HT-29 (cell line): ENCODE measurements at regions not wholly inside any gene's neighbourhood (a gene's known extent, or its start where the extent isn't known, plus 50 kb on each side); places are given as distances from the start of the nearest gene placed in this dataset.
"Not testable (repeated sequence)": the region's sequence is repeated elsewhere in the genome, so short reads cannot be mapped to it uniquely, and the experiment has no call there.

Experiments used
- DNase-seq: peaks from one replicate; pipeline ENCODE4 v3.0.0-alpha.2; 2015; ENCODE audit warnings: low spot score

DNA sequence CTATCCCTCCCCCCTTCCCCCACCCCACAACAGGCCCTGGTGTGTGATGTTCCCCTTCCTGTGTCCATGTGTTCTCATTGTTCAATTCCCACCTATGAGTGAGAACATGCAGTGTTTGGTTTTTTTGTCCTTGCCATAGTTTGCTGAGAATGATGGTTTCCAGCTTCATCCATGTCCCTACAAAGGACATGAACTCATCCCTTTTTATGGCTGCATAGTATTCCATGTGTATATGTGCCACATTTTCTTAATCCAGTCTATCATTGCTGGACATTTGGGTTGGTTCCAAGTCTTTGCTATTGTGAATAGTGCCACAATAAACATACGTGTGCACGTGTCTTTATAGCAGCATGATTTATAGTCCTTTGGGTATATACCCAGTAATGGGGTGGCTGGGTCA, 52.3 kb upstream of the MAN1A2 start:
- DNase-seq, result not testable (repeated sequence)

DNA sequence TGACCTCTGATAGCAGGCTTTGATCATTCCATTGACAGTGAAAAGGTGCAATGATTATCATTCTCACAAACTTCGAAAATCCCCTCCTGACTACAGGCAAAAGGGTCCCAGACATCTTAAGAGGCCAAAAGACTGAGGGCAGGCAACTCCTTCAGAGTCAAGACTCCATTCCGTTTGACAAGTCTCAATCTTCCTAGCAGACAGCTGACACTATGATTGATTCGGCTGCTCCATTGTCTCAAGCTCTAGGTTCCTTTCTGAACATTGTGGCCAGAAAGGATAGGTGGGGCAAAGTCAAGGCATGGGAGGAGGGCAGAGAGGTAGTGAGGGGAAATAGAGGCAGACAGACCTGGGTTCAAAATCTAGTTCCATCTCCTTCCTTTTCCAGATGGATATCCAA, 53.7 kb upstream of the MAN1A2 start:
- DNase-seq, result no peak

DNA sequence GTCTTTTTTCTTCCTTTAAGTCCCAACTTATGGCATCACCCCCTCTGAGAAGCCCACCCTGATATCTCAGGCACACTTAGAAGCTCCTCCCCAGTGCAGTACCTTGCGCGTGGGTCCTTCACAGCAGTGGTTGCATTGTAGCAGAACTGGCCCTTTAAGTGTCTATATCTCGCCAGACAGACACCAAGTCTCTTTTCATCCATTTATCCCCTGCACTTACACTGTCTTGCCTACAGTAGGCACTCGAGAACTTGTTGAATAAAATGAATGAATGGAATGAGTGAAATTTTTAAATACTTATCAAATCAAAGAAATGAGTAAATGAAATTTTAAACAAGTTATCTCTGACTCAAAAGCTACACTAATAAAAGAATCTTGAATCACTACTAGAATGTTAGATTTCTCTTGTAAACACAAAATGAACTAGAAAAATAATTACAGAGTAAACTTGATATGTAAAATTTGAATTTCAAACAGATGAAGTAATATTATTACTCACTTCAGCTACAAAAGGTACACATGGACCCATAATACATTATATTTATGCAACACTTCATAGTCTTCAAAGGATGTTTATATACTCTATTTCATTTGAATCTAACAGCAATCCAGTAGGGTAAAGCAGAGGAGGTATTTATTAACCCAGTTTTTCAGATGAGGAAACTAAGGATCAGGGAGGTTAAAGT, 54.7 kb upstream of the MAN1A2 start:
- peak; percentile 65 for DNase-seq

DNA sequence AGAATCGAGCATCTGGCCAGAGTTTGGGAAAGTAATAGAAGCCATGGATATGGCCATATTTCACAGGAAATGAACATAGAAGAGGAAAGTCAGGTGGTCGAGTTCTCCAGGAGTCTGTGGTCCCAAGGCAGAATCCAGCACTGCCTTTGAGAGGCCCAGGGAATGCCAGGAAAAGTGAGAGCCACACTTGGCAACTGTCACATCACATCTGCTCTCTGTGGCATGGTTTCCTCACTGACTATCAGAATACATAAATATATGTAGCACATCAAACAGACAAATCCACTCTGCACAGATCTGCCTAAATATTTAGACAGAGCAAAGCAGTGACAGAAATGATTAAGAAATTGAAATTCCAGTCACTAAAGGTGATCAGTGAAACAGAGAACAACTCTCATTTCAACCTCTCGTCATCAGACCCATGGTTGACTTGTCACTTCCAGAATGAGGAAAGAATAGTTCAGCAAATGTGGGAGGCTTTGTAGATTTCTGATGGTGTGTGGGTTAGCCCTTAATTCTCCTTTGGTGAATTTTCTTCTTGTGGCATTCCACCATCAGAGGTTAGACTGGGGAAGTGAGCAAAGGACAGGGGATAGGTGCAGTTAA, 58.8 kb upstream of the MAN1A2 start:
- DNase-seq, result no peak

DNA sequence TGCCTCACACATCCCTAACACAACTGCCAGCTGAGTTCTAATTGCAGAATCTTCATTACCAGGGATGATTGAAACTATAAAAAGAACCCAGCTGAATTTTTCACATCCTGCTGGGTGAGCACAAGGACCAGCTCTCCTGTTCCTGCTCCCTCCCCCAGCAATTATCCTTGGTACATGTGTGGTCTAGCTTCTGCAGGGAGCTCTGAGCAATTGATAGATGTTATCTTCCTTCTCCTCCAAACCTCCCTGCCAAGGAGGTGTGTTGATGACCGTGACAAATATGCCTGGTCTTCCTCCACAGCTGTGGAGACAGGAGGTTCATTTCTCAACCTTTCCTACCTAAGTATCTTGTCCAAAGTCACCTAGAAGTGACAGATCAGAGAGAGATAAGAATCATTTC, 65.3 kb upstream of the MAN1A2 start:
- DNase-seq, result no peak

DNA sequence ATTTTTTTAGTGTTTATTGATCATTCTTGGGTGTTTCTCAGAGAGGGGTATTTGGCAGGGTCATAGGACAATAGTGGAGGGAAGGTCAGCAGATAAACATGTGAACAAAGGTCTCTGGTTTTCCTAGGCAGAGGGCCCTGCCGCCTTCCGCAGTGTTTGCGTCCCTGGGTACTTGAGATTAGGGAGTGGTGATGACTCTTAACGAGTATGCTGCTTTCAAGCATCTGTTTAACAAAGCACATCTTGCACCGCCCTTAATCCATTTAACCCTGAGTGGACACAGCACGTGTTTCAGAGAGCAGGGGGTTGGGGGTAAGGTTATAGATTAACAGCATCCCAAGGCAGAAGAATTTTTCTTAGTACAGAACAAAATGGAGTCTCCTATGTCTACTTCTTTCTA, 67.1 kb upstream of the MAN1A2 start:
- DNase-seq, result not testable (repeated sequence)

DNA sequence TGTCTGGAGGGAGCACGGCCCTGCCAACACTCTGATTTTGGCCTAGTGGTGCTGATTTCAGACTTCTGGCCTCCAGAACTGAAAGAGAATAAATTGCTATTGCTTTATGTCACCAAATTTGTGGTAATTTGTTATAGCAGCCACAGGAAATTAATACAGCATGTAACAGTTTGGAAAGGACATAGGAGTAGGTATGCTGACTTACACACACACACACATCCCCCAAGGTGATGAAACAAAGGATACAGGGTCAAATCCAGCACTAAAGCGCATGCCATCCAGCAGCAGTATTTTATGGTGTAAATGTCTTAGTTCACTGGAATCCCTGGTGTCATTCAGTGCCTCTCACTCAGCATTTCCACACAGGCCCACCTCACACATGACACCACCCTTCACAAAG, 72.2 kb upstream of the MAN1A2 start:
- no peak for DNase-seq

DNA sequence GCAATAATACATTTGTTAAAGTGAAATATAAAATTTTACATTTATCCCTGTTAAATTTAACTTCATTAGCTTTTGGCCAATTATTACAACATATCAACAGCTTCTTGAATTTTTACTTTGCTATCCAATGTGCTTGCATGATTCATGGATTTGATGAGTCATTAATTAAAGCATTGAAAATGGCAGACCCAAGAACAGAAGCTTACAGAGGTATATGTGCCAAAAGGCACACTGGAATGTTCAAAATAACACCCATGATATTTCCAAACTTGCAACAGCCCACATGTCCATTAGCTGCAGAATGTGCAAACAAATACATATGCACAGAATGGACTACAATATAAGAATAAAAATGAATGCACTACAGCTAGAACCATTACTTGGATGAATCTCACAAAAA, 76.4 kb upstream of the MAN1A2 start:
- no peak for DNase-seq

DNA sequence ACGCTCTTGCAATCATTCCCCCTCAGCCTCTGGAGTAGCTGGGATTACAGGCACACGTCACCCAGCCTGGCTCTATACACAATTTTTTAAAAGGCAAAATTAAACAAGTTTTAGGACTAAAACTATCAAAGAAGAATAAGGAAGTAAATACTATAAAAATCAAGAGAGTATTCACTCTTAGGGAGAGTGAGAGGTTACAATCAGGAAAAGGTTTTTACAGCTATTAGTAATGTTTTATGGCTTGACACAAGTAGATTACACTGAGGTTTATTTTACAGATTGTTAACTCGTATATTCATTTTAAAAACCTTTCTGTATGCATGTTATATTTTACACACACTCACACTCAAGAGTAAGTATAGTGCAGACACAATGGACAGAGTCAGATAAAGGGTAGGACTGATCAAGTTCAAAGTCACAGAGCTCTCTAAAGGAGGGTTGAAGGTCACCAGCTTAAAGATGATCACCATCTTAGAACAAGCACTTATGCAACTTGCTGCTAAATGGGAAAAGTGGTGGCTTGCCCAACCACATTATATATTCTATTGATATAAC, 77.9 kb upstream of the MAN1A2 start:
- DNase-seq, result no peak

DNA sequence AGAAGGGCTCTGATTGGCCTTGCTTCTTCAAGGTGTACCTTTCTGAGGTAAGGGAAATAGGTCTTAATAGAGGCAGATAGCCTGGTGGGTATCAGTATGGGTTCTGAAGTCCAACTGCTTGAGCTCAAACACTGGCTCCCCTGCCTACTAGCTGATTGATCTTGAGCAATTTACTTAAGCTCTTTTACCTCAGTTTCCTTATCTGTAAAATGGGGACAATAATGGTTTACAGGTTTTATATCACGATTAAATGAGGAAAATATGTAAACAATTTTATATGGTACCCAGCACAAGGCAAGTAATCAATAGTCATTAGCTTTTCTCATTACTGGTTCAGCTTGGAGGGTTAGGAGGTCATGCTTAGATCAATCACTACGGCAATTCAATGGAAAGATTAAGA, 75.8 kb upstream of the VTCN1 start:
- DNase-seq, result no peak

DNA sequence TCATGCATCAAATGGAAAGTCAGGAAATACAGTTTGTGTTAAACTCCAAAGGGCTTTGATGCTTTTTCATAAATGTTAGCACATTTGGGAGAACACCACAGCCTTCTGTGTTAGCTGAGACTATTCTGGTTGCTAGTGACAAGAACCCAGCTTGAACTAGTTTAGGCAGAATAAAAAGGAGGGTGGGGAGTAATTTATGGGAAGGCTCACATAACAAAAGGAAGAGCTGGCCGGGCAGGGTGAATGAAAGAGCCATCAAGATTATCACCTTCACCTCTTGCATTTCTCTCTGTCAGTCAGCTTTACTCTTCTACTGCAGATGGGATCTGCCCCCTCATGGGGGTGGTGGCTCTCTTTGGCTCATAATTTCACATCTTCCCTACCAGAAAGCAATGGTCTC, 75.4 kb upstream of the VTCN1 start:
- no peak for DNase-seq

DNA sequence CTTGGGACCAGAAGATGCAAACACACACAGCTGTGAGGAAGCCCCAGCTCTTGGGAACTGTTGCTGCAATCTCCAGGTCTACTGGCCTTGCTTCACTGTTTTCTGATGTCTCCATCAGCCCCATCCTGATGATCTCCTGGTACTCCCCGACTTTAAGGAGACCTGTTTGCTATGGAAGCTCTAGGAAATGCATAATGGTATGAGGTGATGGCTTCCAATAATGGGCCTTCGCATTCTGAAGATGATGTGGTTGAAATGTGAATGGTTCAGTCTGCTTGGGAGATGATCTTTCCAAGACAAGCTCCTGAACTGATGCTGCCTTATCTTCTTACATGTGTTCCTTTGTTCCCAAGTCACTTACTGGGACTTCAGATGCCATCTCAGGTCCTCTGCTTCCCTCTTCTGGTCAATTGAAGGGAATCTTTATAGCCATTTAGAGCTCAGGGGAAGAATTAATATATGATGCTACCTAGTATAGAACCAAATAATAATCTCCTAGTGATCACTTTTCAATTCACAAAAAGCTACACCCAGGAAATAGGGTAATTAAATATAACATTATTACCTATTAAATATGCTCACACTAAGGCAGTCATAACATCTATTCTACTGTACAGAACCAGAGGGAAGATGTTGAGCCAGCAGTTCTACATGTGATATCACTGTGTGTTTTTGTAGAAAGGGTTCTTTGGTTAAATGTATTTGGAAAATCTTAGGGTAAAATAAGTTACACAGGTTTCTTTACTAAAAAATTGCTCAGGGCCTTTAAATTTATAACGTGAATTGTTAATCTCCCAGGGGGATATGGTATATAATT, 73.9 kb upstream of the VTCN1 start:
- peak; percentile 66 for DNase-seq

DNA sequence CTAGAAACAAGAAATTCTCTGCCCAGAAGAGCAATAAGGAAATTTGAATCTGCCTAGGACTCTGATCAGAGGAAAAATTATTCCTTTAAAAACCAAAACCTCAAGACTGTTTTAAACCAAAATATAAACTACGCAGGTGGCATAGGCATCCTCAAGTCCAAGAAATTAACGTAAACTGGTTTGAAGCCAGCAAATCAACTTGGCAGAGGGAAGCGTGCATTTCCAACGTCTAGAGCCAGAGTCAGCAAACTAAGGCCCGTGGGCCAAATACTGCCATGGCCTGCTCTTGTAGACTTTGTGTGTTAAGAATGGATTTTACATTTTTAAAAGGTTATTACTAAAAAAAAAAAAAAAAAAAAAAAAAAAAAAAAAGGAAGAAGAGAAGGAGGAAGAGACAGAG, 67.8 kb upstream of the VTCN1 start:
- no peak for DNase-seq

DNA sequence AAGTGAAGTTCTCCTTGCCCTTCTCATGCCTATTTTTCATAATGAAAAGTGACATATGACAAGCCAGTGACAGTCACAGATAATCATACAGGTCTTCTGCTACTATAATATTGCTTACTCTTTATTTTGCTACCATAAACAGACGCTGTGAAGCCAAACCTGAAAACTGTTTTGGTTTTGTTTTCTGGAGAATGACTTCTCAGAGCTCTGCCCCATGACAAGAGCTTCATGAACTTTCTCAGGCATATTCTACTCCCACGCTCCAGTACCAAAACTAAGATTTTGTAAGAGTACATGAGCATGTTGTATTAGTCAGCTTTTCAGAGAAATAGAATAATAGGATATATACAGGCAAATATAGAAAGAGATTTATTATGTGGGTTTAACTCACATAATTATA, 64.3 kb upstream of the VTCN1 start:
- DNase-seq, result no peak

DNA sequence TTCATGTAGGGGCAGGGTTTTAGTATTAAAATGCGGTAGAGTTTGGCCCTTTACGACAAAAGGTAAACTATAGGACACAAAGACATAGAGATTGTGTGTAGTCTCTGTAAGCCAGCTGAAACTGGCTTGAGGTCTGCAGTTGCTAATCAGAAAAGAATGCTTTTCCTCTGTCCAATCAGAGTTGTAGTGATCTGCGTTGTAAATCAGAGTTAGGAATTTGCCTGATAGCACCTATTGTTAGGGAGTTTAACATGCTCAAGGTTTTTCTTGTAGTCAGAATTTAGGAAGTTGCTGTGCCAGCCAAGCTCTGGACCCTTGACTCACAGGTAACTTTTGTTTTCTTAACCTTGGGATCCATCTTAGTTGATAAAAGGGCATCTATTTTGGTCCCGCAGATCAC, 61.2 kb upstream of the VTCN1 start:
- DNase-seq, result no peak

DNA sequence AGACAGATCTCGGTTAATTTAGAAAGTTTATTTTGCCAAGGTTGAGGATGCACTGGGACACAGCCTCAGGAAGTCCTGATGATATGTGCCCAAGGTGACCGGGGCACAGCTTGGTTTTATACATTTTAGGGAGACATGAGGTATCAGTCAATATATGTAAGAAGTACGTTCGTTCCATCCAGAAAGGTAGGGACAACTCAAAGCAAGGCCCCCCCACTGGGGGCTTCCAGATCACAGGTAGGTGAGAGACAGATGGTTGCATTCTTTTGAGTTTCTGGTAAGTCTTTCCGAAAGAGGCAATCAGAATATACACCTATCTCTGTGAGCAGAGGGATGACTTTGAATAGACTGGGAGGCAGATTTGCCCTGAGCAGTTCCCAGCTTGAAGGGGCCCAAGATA, 60.4 kb upstream of the VTCN1 start:
- DNase-seq, result no peak

DNA sequence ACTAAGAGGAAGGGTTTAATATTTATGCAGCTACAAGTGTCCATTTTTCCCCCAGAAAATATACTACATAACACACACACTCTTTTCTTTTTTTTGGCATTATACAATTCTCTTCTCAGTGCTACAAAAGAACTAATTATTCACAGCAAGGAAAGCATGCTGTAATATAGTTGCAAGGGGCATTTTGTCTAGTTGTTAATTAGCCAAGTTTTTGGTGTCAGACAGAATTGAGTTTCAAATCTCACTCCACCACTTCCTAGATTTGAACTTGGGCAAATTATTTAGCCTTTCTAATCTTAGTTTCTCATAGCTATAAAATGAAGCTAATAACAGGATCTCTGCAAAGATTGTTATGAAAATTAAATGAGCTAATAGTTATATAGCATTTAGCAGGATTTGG, 60.0 kb upstream of the VTCN1 start:
- DNase-seq, result no peak

DNA sequence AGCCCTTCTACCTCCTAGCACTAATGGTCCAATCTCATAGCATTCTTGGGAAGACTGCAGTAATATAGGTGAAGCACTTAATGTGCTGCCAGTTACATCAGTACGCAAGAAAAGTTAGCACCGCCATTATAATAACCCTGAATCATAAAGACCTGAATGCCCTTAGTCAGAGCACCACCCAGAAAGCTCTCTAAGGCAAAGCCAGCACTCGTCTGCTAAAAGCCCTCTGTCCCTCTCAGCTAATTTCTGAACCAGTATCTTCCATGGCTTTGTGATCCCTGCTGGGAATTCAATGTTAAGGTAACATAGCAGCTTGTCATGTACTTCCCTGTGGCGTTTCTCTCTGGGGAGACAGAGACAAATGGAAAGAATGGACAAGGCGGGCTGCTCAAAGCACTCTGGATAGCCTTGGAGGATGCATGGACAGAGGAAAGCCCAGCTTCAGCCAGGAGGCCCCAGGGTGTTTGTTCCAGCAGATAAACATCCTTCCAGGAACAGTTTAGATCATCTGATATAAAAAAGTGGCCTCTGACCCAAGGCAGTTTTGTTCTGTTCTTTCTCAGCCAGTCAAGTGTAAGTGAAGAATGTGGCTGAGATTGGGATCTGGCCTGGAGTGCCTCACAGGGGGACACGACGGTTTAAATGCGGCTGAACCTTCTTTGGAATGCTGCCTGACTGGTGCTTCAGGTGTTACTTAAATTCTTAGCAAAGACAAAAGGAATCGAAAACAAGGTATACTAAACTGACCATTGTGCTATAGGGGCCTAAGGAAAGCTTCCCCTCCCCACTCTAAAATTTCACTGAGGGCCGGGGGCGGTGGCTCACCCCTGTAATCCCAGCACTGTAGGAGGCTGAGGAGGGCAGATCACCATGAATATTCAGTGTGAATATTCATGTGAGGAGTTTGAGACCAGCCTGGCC, 58.1 kb upstream of the VTCN1 start:
- peak; percentile 42 for DNase-seq

DNA sequence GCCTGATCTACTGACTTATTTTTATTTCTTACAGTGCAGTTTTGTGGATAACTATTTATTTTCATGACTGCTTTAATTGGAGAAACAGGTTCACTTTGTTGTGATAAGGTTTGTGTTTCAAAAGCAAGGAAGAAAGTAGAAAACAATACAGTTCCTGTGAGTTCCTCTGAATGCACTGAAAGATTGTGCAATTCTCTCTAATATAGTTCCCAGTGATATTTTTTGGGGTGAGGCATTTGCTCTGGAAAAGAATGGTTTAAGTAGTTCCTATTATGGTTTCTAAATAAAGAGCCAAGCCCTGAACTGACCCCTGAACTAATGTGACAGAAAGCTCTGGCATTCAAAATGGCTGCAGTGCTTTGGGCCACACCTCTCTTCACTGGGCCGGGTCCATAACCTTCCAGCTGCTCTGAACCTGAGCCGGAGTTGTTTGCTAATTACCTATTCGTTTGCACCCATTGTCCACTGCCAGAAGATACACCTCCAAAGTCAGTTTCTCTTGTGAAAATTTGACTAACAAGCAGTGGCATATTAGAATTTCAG, 56.6 kb upstream of the VTCN1 start:
- no peak for DNase-seq

DNA sequence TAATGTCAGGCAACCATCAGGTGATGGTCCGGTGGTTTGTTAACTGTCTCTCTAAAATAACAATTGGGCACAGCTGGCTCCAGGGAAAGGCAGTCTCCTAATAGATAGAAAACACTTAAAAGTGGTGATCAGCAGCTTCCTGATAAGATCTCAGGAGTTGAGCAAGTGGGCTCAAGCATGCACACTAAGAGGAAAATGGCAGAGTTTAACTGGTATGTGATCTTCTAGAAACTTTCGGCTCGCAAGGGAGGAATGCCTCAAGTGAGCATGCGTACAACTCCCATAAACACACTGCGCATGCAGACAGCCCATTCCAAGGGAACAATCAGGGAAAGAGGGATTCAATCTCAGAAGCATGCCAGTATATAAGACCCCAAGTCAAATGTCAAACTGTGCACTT, 52.2 kb upstream of the VTCN1 start:
- no peak for DNase-seq

DNA sequence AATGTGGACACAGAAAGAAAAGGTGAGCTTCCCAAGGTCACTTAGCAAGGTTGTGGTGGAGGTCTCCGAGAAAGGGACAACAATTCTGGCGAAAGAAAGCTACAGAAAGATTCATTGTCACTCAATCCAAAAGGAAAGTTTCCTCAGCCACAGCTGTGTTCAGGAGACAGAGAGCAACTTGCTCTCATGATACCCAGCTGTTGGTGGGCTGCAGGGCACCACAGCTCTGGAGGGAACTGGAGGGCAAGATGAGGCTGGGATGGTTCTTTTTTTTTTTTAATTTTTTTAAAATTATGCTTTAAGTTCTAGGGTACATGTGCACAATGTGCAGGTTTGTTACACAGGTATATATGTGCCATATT, 50.7 kb upstream of the VTCN1 start:
- no peak for DNase-seq
